NOMO-1 treated with dmso at 0.1 percent for 144 hours (cell line): ENCODE measurements at regions not wholly inside any gene's neighbourhood (a gene's known extent, or its start where the extent isn't known, plus 50 kb on each side); places are given as distances from the start of the nearest gene placed in this dataset.

Source experiments
- DNase-seq: peaks from one replicate; lab custom pipeline; 2025; ENCODE audit not compliant: unreplicated experiment; lab: John Stamatoyannopoulos, UW

DNA sequence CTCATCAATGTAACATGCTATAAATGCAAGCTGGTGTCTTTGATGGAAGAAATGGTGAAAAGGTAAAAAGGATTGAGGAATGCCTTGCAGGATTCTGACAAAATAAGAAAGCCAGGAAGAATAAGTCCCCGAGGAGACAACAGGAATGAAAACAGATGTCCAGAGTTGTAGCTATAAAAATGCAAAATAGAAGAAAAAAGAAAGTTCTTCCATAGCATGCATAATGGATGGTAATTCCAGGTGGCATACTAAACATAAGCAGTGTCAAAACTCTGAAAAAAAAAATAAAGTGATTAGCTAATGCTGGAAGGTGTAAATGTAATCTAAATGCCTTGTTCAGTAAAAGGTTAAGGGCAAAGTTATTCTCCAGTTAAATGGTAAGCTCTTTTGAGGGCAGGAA is 225.9 kb upstream of the CHST9 start:
- no peak for DNase-seq

GRCh38 chr18:27404855-27405254 is 219.7 kb upstream of the CHST9 start:
- DNase-seq = no peak

DNA sequence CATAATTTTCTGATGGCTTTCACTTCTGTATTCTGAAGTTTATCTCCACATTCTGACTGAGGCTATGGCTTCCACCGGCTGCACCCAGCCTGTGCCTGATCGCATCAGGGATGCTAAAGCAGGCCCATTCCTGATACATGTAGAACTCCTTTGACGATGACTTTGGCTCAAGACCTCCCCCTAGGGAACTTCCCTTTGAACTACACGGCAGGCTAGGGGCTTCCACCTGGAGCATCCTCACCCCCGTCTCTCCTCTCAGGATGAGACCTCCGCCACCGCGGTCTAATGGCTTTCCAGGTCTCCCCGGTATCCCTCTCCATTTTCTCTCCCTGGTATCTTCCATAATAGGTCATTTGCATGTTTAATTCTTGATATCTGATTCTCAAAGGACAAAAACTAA is 214.9 kb upstream of the CHST9 start:
- no peak for DNase-seq

GRCh38 chr18:27395752-27396151 is 210.6 kb upstream of the CHST9 start:
- DNase-seq = no peak

DNA sequence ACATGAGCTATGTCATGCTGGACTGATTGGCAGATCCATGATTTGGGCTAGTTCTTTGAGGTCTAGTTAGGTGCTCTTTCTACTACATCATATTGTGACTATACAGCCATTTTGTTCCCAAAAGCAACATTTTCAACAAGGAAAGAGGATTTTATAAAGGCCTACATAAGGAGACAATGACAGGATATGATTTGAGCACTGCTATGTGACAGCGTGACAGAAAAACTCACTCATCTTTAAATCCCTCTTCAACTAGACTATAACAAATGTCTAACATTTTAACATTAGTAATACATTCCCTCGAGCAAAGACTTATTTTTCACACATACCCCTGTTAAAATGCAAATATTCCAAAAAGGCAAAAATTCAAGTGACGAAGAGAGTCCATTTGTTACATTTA is 209.6 kb upstream of the CHST9 start:
- no peak for DNase-seq

- no peak for DNase-seq
Observed at GRCh38 chr18:27382567-27383216, 197.6 kb upstream of the CHST9 start.

DNA sequence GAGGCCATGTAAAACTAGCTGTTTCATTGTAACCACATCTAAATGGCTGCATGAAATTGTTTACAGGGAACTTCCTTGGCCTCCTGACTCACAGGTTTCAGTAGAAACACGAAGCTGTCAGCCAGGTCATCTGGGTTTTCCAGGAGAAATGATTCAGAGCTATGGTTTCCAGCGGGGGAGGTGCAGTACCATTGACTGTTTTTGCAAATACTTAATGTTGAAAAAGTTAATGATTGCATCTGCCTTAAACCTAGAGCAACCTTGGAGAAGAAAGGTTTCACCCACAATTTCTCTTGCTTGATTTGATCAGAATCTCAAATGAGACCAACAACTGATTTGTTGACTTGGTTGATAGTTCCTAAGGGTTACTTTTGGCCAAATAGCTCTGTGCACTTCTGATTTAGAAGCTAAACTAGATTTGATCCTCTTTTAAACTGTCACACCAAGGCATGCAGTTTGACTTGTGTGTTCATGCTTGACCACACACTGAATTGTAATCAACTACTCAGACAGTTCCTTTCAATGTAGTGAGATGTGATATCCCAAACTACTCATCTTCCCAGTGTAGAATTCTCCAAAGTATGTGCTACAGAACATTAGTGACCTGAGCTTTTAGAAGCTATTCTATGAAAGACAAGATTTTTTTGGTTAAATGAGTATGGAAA is 193.5 kb upstream of the CHST9 start:
- no peak for DNase-seq

DNA sequence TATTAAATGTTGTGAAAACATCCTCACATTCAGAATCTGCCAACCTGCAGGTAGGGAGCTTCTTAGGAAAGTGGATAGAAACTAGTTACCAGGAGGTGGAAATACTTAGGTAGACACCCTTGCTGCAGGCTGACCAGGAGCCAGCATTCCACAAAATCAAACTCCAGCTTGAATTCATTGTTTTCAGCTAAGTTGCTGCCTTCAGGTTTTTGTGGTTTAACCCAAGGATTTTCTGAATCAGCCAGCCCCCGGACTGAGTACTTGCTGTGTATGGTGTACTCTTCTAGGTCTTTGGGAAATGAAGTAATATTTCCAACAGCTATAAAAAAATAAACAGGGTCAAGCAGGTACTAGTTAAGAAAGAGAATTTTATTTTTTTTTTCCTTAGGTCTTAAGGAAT is 192.1 kb upstream of the CHST9 start:
- no peak for DNase-seq

- DNase-seq = no peak
Observed at GRCh38 chr18:27372386-27372785, 187.3 kb upstream of the CHST9 start.

- DNase-seq = no peak
Observed at GRCh38 chr18:27366665-27367064, 181.6 kb upstream of the CHST9 start.

DNA sequence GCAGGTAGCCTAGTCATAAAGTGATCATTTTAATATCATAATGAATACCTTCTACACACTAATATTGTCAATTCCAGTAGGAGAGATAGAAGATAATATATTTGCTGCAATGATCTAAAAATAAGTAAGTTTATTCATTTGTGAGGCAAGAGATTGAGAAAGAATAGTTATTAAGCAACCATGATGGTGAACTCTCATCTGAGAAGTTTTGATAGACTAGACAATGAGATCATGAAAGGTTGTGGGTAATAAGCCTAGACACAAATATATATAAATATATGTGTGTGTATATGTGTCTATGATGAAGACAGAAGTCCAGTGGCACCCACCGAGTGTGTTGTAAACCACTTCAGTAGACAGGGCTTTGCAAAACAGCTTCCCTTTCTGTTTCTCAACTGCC is 181.0 kb upstream of the CHST9 start:
- no peak for DNase-seq

GRCh38 chr18:27363872-27364271 is 178.8 kb upstream of the CHST9 start:
- DNase-seq = no peak

- no peak for DNase-seq
Observed at GRCh38 chr18:27361477-27361876, 176.4 kb upstream of the CHST9 start.

DNA sequence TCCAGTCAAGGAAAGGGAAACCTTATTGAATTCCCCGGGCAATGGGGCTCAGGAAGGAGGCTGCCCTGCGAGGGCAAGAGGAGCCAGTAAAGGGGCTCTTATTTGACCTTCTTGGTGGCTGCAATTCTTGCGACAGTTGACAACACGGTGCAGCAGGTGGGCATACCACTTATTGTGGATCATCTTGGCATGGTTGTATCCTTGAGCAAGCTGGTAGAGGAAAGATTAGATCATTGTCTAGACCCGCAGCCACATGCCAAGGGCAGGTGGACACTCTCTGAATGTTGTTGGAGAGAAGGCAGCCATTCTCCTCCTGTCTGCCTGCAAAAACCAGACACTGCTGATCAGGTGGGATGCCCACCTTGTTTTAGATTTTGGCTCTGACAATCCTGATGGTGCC is 170.2 kb upstream of the CHST9 start:
- no peak for DNase-seq

DNA sequence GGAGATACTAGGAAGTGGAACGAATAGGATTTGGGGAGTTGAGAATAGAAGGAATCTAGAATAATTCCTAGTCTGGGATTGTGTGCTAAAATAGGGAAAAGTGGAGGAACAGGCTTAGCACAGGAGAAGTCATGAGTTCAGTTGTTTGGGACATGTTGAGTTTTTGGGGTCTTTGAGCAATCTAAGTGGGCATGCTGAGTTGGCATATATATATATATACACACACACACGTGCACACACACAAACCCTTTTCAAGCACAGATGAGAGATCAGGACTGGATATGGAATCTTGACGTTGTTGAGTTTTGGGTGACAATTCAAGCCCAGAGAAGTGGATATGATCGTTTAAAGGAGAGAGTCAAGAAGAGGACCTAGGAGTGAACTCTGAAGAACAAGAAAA is 168.2 kb upstream of the CHST9 start:
- DNase-seq = no peak

GRCh38 chr18:27349284-27349882 is 164.3 kb upstream of the CHST9 start:
- no peak for DNase-seq

DNA sequence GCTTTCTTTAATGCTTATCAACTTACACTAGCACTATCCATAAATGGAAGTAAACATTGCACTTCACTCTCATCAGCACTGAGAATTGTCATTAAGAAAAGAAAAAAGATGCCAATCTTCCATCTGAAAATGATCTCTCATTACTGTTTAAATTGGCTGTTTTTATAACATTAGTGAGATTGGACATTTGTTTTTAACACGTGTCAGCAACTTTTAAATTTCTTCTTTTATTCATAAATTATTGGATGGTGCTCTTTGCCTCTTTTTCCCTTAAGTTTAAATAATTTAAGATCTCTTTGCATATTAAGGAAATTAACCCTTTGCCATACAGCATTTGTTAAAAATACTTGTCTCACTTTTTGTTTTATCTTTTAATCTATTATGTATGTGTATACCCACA is 146.5 kb upstream of the CHST9 start:
- no peak for DNase-seq

DNA sequence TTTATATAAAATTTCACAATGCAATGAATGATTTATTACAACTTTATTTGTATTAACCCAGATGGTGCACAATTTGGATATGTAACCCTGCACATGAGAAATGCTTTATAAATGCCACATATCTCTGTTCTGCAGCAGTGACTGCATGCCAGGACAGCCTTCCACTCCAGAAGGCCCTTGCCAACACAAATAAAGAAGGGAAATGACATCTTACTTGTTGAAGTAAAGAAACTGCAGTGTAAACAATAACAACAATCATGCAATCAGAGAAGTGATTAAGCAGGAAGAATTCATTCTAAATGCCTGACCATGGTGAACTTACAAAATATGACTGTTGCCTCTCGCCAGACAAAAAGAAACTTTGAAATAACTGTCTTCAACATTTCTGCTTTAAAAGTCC is 129.9 kb upstream of the CHST9 start:
- no peak for DNase-seq

DNA sequence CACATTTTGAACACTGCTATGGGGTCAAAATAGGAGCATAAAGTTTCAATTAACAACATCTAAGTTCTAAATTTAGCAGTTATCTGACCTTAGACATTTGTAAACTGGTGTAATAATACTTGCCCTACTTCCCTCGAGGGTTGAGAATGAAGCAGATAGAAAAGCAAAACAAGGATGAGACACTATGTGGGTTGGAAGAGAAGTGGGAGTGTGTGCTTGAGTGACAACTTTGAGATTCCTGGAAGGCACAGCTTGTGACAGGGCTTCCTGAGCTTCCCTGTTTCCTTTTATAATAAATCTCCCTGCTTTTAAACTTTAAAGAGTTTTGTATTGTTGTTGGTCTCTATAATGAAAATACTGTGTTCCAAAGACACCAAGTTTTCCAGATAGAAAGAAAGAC is 128.6 kb upstream of the CHST9 start:
- DNase-seq = no peak

DNA sequence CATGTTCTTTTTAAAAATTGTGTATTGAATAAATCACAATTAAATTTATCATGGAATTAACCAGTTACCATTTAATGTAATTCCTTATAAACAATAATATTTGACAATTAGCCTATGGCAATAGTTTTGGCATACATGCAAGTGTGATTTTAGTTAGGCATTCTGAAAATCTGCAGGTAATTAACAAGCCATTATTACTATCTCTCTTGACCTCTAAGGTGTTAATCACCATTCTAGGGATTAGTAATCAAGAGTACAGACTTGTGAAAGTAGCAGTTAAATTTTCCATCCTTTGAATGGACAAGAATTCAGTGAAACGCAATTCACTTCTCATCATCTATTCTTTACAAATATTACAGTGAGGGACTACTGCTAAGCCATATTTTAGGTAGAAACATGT is 127.7 kb upstream of the CHST9 start:
- no peak for DNase-seq

GRCh38 chr18:27312153-27312552 is 127.0 kb upstream of the CHST9 start:
- DNase-seq = no peak

- no peak for DNase-seq
Observed at GRCh38 chr18:27311114-27311513, 126.0 kb upstream of the CHST9 start.
